ENCODE measurements at regions not wholly inside any gene's neighbourhood (a gene's known extent, or its start where the extent isn't known, plus 50 kb on each side); places are given as distances from the start of the nearest gene placed in this dataset.
"Not testable (repeated sequence)": the region's sequence is repeated elsewhere in the genome, so short reads cannot be mapped to it uniquely, and the experiment has no call there.

DNA sequence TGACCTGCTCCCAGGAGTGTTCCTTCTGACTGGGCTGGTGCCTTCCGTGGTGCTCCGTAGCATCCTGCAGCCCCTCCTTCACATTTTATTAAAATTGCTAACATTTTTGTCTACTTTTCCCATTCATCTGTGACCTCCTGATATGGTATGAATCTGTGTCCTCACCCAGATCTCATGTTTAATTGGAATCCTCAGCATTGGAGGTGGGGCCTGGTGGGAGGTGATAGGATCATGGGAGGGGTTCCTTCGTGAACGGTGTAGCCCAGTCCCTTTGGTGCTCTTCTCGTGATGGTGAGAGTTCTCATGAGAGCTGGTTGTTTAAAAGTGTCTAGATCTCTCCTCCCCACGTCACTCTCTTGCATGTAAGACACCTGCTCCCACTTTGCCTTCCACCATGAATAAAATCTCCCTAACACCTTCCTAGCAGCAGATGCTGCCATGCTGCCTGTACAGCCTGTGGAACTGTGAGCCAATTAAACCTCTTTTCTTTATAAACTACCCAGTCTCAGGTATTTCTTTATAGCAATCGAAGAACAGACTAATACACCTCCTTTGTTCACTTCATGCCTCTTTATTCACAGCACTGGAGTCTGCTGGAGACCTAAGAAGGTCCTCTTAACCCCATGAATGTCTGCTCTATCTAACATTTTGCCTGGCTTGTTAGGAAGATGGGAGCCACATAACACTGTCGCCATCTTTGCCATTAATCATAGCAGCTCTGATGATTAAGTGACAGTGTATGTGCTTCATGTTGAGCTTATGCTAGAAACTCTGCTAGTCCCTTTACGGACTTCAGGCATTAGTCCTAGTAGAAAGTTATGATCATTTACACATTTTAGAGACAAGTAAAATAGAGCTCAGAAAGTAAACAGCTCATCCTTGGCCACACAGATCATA lies 377.7 kb upstream of the MAF start:
- DNase-seq (ENCODE audit: low spot score): no peak

DNA sequence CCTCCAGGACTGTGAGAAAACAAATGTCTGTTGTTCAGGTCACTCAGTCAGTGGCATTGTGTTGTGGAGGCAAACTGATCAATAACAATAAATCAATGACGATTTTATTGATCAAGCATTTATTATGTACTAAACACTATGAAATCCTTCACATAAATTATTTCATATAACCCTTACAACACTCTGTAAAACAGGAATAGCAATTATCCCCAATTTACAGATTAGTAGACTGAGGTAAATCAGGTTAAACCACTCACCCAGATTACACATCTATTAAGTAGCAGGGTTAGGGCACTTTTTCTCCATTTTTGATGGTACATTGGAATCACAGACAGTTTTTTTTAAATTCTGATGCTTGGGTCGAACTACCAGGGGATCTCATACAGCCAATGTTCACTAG lies 372.8 kb upstream of the MAF start:
- no peak for DNase-seq (ENCODE audit: low spot score)

DNA sequence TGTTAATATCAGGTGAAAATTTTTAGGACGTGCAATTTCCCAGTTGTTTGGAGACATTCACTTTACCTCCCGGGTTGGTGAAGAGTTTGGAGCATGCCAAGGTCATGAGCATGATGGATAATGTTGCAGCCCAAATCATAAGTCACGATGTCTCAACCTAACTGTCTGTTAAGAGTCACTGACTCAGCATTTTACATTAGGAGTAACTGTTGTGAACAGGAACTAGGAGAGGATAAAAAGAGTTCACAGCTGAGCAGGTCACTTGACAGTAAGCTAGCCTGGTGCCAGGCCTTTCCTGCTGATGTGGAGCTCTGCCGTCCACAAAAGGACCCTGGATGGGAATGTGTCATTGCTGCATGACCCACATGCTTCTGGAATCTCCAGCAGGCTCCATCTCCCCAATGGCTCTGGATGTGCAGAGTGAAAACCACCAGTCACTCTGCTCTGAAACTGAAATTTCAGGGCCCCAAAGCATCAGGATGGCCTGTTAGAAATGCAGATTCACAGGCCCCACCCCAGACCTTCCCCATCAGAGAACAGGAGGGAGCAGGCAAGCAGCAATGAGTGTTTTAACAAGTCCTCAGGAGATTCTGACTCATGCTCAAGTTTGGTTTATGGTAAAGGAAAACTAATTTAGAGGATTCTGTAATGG lies 371.6 kb upstream of the MAF start:
- no peak for DNase-seq (ENCODE audit: low spot score)

- DNase-seq (ENCODE audit: low spot score): no peak
These were observed 370.7 kb upstream of the MAF start for GRCh38 chr16:79971237-79971572.

DNA sequence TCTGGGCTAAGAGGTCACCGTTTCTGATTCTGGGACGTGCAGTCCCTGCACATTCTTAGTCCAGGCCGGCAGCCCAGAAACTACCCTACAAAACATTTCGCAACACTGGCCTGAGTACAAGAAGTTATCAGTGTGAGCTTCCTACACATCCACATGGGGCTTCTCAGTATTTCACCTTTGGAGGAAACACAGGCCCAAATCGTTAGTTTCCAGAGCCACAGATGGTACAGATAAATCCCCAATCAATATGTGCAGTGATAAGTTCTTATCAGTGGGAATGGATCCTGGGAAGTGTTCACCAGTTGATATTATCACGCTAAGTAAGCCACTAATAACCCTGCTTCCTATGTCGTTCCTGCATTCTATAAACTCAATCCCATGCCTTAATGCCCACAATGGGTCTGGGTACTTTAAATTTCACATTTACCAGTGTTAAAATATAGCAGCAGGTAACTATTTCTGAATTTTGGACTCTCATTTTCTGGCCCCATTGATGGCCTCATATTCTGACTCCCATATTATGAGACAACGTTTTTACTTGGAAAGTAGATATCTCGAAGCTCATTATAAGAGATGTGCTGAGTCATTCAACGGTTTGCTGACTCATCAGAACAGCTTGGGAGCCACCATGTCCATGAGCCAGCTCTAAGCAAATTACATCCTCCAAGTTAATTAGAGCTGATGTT lies 370.2 kb upstream of the MAF start:
- DNase-seq (ENCODE audit: low spot score): no peak

DNA sequence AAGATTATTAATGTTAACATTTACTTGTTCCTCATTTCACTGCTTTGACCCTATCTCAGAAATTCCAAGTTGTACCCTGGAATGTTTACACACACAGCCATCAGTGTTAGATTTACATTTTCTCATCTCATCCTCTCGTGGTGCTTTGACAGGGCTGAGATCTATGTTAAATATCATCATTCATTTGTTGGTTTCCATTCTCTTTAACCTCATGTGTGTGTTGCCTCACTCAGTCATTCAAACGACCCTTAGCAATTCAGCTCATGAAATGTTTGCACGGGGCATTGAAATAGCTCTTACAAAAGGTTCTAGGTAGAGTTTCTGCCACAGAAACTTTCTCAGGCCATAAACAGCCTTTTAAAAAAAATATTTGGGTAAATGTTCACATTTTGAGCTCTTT lies 369.6 kb upstream of the MAF start:
- DNase-seq (ENCODE audit: low spot score): no peak

DNA sequence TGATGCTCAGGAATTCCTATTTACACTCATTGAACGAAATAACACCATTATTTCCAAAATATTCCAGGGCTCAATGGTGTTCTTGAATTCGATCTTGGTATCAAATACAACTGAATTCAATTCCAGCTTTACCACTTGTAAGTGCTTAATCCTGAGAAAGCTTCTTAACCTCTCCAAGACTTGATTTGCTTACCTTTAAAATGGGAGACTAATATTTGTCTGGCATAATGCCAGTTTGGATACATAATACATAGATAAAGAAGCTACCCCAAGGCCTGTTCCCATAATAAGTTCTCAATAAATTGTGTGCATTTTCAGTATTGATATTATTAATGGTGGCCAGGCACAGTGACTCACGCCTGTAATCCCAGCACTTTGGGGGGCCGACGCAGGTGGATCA lies 368.9 kb upstream of the MAF start:
- no peak for DNase-seq (ENCODE audit: low spot score)

GRCh38 chr16:79966226-79966625 lies 365.7 kb upstream of the MAF start:
- no peak for DNase-seq (ENCODE audit: low spot score)

- DNase-seq (ENCODE audit: low spot score): no peak
These were observed 365.2 kb upstream of the MAF start for GRCh38 chr16:79965718-79966117.

GRCh38 chr16:79964104-79964503 lies 363.6 kb upstream of the MAF start:
- DNase-seq (ENCODE audit: low spot score): no peak

- DNase-seq (ENCODE audit: low spot score): no peak
These were observed 362.4 kb upstream of the MAF start for GRCh38 chr16:79962962-79963361.

- no peak for DNase-seq (ENCODE audit: low spot score)
These were observed 358.7 kb upstream of the MAF start for GRCh38 chr16:79959226-79959625.

DNA sequence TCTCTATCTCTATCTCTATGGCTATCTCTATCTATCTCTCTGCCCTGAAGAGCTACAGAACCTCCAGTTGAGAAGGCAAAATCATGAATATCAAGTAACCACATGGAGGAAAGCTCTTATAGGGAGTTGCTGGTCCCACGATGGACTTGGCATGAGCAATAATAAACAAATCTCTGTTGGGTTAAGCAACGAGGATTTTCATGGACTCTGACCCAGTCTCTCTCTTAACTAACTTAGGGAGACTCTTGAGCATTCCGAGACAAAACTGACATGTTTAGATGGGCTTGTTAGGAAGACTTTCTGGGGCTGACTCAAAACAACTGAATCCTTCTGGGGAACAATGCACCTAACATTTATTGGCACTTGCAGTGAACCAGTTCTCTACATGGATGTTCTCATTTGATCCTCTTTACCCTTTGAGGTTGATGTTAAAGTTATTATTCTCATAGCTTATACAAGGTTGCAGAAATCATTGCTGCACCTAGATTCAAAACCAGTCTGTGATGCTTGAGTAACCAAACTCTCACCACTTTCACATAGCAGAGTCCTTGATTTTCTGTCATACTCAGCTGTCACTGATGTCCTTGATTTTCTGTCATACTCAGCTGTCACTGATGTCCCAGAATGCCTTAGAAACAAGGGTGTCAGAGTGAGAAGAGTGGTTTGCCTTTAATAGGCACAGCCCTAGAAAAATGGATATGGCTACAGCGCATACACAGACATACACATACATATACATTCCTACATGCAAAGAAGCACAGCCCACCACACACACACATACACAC lies 354.6 kb upstream of the MAF start:
- no peak for DNase-seq (ENCODE audit: low spot score)

DNA sequence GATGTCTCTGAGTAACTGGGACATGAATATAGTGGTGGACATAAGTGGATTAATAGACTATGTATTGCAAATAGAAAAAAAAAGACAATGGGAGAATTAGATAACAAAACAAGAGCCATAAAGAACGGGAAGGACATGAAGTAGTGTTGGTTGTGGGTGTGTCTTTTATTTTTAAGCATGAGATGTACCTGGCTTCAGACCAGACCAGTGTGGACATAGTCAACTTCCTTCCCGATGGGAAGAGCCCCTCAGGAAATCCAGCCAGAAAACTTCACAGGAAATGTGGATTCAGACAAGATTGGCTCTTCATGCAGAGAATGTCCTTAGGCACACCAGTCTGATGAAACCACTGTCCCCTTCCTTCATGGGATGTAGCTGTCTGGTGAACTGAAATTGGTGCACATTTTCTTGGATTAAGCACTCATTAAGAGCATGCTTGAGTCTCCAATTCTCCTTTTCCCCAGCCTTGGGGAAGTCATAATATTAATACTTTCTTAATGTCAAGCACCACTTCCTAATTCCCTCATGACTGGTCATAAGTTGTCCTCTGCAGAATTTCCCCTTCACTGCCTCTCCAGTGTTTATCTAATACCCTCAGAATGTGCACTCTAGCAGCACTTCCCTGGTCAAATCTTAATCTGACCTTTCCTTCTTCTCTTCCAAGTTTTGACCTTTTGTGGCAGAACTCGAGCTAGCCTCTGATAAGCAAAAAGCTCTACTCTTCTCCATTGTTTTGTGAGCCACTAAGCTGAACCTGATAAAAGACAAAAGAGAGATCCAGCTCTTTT lies 350.6 kb upstream of the MAF start:
- no peak for DNase-seq (ENCODE audit: low spot score)

DNA sequence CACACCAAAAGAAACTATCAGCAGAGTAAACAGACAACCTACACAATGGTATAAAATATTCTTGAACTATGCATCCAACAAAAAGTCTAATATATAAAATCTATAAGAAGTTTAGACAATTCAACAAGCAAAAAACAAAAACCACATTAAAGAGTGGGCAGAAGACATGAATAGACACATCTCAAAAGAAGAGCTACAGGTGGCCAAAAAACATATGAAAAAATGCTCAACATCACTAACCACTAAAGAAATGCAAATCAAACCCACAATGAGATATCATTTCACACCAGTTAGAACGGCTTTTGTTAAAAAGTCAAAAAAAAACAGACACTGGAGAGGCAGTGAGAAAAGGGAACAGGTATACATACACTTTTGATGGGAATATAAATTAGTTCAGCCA lies 348.9 kb upstream of the MAF start:
- no peak for DNase-seq (ENCODE audit: low spot score)

- DNase-seq (ENCODE audit: low spot score): no peak
These were observed 347.2 kb upstream of the MAF start for GRCh38 chr16:79947771-79948170.

DNA sequence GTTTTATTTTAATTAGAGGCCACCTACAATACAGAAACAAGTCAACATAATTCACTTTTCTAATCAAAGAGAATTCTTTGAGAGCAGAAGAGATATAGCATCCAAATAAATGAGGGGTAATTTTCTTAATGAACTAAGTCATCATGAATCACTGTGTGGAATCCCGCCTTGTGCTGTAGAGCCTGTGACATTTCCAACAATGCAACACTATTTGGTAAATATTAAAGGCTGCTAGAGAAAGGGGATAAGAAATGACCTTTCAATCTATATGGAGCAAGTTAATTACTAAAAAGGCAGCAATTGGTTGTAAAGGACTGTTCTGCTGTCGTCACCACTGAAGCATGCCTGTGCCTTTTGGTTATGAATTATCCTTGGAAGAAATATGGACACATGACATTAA lies 345.7 kb upstream of the MAF start:
- DNase-seq (ENCODE audit: low spot score): no peak

DNA sequence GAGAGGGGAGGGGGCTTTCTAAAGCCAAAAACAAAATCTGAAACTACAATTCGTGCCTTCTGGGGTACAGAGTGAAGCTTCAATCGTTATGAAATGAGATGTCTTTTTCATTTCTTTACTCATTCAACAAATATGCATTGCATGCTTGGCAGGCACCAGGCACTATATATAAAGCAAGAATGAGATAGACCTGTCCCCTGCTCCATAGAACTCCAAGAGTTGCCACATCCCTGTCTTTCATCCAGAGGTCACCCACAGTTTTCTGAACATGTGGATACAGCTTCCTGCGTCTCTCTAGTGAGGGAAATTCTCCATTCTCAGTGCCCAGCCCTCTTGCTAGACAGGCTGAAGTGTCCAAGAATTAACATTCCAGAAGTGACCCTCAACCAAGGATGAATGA lies 343.2 kb upstream of the MAF start:
- DNase-seq (ENCODE audit: low spot score): no peak

DNA sequence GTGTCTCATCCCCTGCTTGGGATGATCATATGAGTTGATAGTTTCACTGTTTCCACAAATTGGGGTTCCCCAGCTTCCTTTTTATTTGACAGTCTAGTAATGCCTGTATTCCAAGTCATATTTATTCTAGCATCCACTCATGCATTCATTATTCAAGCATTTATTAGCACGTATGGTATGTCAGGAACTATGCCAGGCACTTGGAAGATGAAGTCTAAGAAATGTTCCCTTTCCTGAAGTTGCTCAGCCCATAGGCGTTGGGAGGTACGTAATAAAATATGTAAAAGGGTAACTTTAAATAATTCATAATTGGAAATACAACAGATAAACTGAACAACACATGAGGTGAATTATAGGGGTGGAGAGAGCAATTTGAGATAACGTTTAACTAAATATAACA lies 338.0 kb upstream of the MAF start:
- no peak for DNase-seq (ENCODE audit: low spot score)

GRCh38 chr16:79937671-79938070 lies 337.1 kb upstream of the MAF start:
- DNase-seq (ENCODE audit: low spot score): not testable (repeated sequence)

DNA sequence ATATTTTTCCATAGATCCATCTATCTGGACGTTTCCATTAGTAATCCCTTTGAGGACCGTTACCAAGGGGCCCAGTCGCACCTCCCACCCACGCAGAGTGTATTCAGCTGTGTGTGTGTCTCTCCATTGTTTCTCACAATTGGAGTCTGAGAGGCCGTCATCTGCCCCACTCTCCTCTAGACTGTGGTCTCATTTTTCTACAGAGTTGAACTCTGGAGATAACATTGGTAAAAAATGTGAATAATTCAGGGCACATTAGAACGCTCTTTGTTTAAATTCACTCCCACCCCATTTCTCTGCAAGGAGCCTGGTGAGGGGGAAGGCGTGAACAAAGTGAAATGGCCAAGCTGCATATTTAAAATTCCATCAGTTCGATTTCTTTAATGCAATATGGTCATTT lies 333.1 kb upstream of the MAF start:
- DNase-seq (ENCODE audit: low spot score): no peak

- DNase-seq (ENCODE audit: low spot score): no peak
These were observed 332.0 kb upstream of the MAF start for GRCh38 chr16:79932572-79932971.

All from CD4-positive, alpha-beta T cell treated with Interleukin-6 at 100 ng/mL for 8 hours (primary cell).